Thyroid gland (tissue), 4 donors: ENCODE measurements at regions not wholly inside any gene's neighbourhood (a gene's known extent, or its start where the extent isn't known, plus 50 kb on each side); places are given as distances from the start of the nearest gene placed in this dataset.

Source experiments
- CTCF ChIP-seq, 6 experiments: fragments of 200-600 bp in 3 of 6; fragments of 450-650 bp in 3 of 6; sonication (generic) in 3 of 6; IDR thresholded peaks; one replicate each; pipeline ENCODE4 v1.5.1; 2016 to 2019; ENCODE audit warnings: antibody characterized with exemption in 6 of 6, mild to moderate bottlenecking in 2 of 6, inconsistent platforms in 1 of 6, moderate library complexity in 1 of 6
- POLR2A ChIP-seq, 2 donors: fragments of 450-650 bp; IDR thresholded peaks; one replicate each; pipeline ENCODE4 v1.6.1; 2017; ENCODE audit warnings: antibody characterized with exemption in 2 of 2, mild to moderate bottlenecking in 2 of 2, moderate library complexity in 1 of 2

GRCh38 chr22:48940266-48941032 is 887.2 kb downstream of the BRD1 start:
- TF ChIP-seq CTCF (IDR thresholded peaks at IDR 0.05) (no peak), POLR2A (IDR thresholded peaks at IDR 0.05) (no peak)
